K562 (cell line): ENCODE measurements at regions not wholly inside any gene's neighbourhood (a gene's known extent, or its start where the extent isn't known, plus 50 kb on each side); places are given as distances from the start of the nearest gene placed in this dataset.

Experiments used
- ATAC-seq: fragments of 200-7000 bp; cut with Tn5 transposase; 3 replicates; pipeline ENCODE4 v1.9.1; 2020; ENCODE audit warnings: moderate library complexity
- BruUV-seq: library from RNA; stranded (reverse); fragments of 400-500 nt; replicated peaks from 2 replicates; lab custom pipeline; 2021; lab: Mats Ljungman, UMichigan
- CTCF ChIA-PET: fragments of 300-600 bp; formaldehyde crosslinking; extraction: SDS; loops from one replicate; lab custom pipeline; 2021; ENCODE audit warnings: low intra/inter-chr PET ratio; lab: Yijun Ruan, JAX
- POLR2A ChIA-PET: fragments of 300-600, 350-650 bp; sonication (Branson Sonifier 250); formaldehyde crosslinking; extraction: SDS; loops from one replicate; lab custom pipeline; 2021; ENCODE audit warnings: antibody characterized with exemption, inconsistent platforms; lab: Yijun Ruan, JAX
- DNase-seq, 4 experiments: peaks; one replicate each; pipeline versions ENCODE4 v3.0.0 to v3.0.0-alpha.2; 2011 to 2018; ENCODE audit warnings: low spot score in 3 of 4, mixed read lengths in 3 of 4; ENCODE audit errors: extremely low read depth in 1 of 4
- FAIRE-seq: peaks from 2 replicates; lab custom pipeline; 2011; peaks lifted over from hg19 to GRCh38; lab: Jason Lieb, UNC
- H2AFZ ChIP-seq: 2 replicates; pipeline ENCODE4 v1.6.0; 2011; ENCODE audit warnings: low read depth, low read length, control low read depth, inconsistent platforms
- H3K27ac ChIP-seq: fragments of 200-600 bp; 3 replicates; pipeline ENCODE4 v1.8.0; 2011; ENCODE audit warnings: low read depth, mild to moderate bottlenecking, control low read depth, inconsistent platforms, low read length, moderate library complexity, mixed read lengths; ENCODE audit errors: extremely low read depth
- H3K27me3 ChIP-seq, 2 experiments: fragments of 300-600 bp in 1 of 2; 2 replicates in 1 of 2; 3 replicates in 1 of 2; pipeline versions ENCODE4 v1.6.0 to v1.8.0; 2011; ENCODE audit warnings: inconsistent platforms in 2 of 2, low read length in 2 of 2, mild to moderate bottlenecking in 1 of 2, mixed read lengths in 1 of 2, moderate library complexity in 1 of 2; ENCODE audit not compliant: control insufficient read depth in 2 of 2, insufficient read depth in 2 of 2
- H3K36me3 ChIP-seq: fragments of 300-600 bp; 3 replicates; pipeline ENCODE4 v1.8.0; 2011; ENCODE audit warnings: mild to moderate bottlenecking, low read length, inconsistent platforms; ENCODE audit not compliant: control insufficient read depth, insufficient read depth
- H3K4me1 ChIP-seq, 2 experiments: fragments of 200-600 bp in 1 of 2; replicated peaks in 1 of 2; 2 replicates in 1 of 2; 3 replicates in 1 of 2; pipeline versions ENCODE4 v1.5.1 to v1.8.0; 2011; ENCODE audit warnings: inconsistent platforms in 2 of 2, low read length in 2 of 2, mild to moderate bottlenecking in 1 of 2, mixed read lengths in 1 of 2, moderate library complexity in 1 of 2; ENCODE audit not compliant: control insufficient read depth in 2 of 2, insufficient read depth in 2 of 2
- H3K4me2 ChIP-seq: 2 replicates; pipeline ENCODE4 v1.6.1; 2011; ENCODE audit warnings: low read length, control low read depth, inconsistent platforms, mixed read lengths; ENCODE audit not compliant: insufficient read depth
- H3K4me3 ChIP-seq: fragments of 200-600 bp; sonication (generic), shearing (Covaris generic); 2 replicates; pipeline ENCODE4 v1.5.1; 2016; ENCODE audit warnings: control low read depth, inconsistent platforms
- H3K79me2 ChIP-seq: fragments of 200-600 bp; 3 replicates; pipeline ENCODE4 v1.8.0; 2011; ENCODE audit warnings: low read length, inconsistent platforms; ENCODE audit not compliant: control insufficient read depth, insufficient read depth
- H3K9ac ChIP-seq, 2 experiments: 2 replicates each; pipeline versions ENCODE4 v1.6.0 to v1.6.1; 2011; ENCODE audit warnings: low read depth in 2 of 2, low read length in 2 of 2, control low read depth in 1 of 2, inconsistent platforms in 1 of 2, mild to moderate bottlenecking in 1 of 2, mixed read lengths in 1 of 2; ENCODE audit not compliant: insufficient read depth in 1 of 2
- H3K9me1 ChIP-seq: one replicate; pipeline ENCODE4 v1.6.0; 2011; ENCODE audit warnings: inconsistent platforms, mild to moderate bottlenecking, low read length, moderate library complexity; ENCODE audit not compliant: control insufficient read depth, insufficient read depth
- H3K9me3 ChIP-seq: replicated peaks from 2 replicates; pipeline ENCODE4 v1.5.1; 2011; ENCODE audit warnings: low read depth, low read length, inconsistent platforms; ENCODE audit not compliant: control insufficient read depth, insufficient read depth
- H4K20me1 ChIP-seq: replicated peaks from 2 replicates; pipeline ENCODE4 v1.6.1; 2011; ENCODE audit warnings: low read length, inconsistent platforms, mixed read lengths; ENCODE audit not compliant: control insufficient read depth, insufficient read depth
- C11orf30 ChIP-seq: fragments of 450-650 bp; IDR thresholded peaks from 2 replicates; pipeline ENCODE4 v1.6.1; 2016; ENCODE audit warnings: low read depth, mild to moderate bottlenecking
- CBX2 ChIP-seq: fragments of 200-600 bp; sonication (generic); IDR thresholded peaks from one replicate; pipeline ENCODE4 v1.6.1; 2012; ENCODE audit warnings: mild to moderate bottlenecking, low read length, inconsistent platforms; ENCODE audit not compliant: insufficient read depth, poor library complexity, severe bottlenecking
- E2F3 ChIP-seq: fragments of 250-450 bp; sonication (Bioruptor Pico); IDR thresholded peaks from 2 replicates; pipeline ENCODE4 v1.4.0; 2020; ENCODE audit warnings: mild to moderate bottlenecking
- FOSL1 ChIP-seq: fragments of 200-800 bp; sonication (Bioruptor generic); conservative IDR thresholded peaks from 2 replicates; pipeline ENCODE4 v1.6.1; 2016; ENCODE audit warnings: missing genetic modification characterization, missing compliant biosample characterization
- HMG20B ChIP-seq: fragments of 250-450 bp; sonication (Bioruptor Pico); IDR thresholded peaks from 2 replicates; pipeline ENCODE4 v1.5.0; 2021; ENCODE audit warnings: mild to moderate bottlenecking
- KHSRP ChIP-seq: fragments of 450-650 bp; IDR thresholded peaks from 2 replicates; pipeline ENCODE4 v1.6.1; 2017
- NEUROD1 ChIP-seq: fragments of 150-350 bp; IDR thresholded peaks from 2 replicates; pipeline ENCODE4 v1.6.1; 2014; ENCODE audit warnings: borderline replicate concordance, low read length, low read depth; ENCODE audit not compliant: partially characterized antibody
- PRDM10 ChIP-seq: fragments of 450-650 bp; IDR thresholded peaks from 2 replicates; pipeline ENCODE4 v1.6.1; 2018; ENCODE audit not compliant: partially characterized antibody
- U2AF2 ChIP-seq: fragments of 200-400 bp; formaldehyde crosslinking; optimal IDR thresholded peaks from 2 replicates; pipeline ENCODE3; 2017; ENCODE audit warnings: low read depth, mild to moderate bottlenecking, low read length
- ZNF174 ChIP-seq: fragments of 250-450 bp; sonication (Bioruptor Pico); IDR thresholded peaks from 2 replicates; pipeline ENCODE4 v1.4.0; 2020; ENCODE audit warnings: mild to moderate bottlenecking
- ZNF197 ChIP-seq: fragments of 200-800 bp; sonication (Bioruptor generic); IDR thresholded peaks from 2 replicates; pipeline ENCODE4 v1.6.1; 2016; ENCODE audit warnings: low read depth, missing genetic modification characterization, missing compliant biosample characterization
- ZNF695 ChIP-seq: fragments of 450-650 bp; formaldehyde crosslinking; IDR thresholded peaks from 2 replicates; pipeline ENCODE4 v1.4.0; 2020; ENCODE audit warnings: mild to moderate bottlenecking, moderate library complexity
- WGBS: fragments of 100-300 bp; shearing (Covaris generic); methylation state at CpG from one replicate; pipeline ENCODE4 v1.1.6; 2016; ENCODE audit warnings: low coverage, mixed read lengths; ENCODE audit not compliant: insufficient coverage; ENCODE audit errors: missing lambda C conversion rate; 5-methylcytosine and 5-hydroxymethylcytosine counted together
- in situ Hi-C: fragments of 300-500 bp; cut with MboI; formaldehyde crosslinking; loops from 4 replicates; pipeline ENCODE4 v1.15.0; 2018; ENCODE audit warnings: inconsistent platforms, mixed read lengths
- intact Hi-C: fragments of 100-400 bp; cut with micrococcal nuclease; formaldehyde crosslinking; loops from 2 replicates; pipeline ENCODE4 v1.14.2; 2022

- no peak for ATAC-seq
- ChIA-PET CTCF (no interaction called here), POLR2A (no interaction called here)
- Histone ChIP-seq H2AFZ (no peak overlapping the region), H3K27me3 (no peaks in the 10 kb centered on the region; a peak in 1 of 5 replicates), H4K20me1 (no peaks in the 10 kb centered on the region; the same call in 1 of the 2 replicates), H3K79me2 (no peaks in the 10 kb centered on the region), H3K36me3 (no peaks in the 10 kb centered on the region), H3K9me1 (no peaks in the 10 kb centered on the region), H3K9me3 (no peaks in the 10 kb centered on the region), H3K4me1 (no peaks in the 10 kb centered on the region), H3K4me2 (no peak overlapping the region), H3K9ac (no peak overlapping the region), H3K27ac (no peak overlapping the region), H3K4me3 (no peak overlapping the region)
- WGBS: 3% methylated on average over 7 of the region's 7 CpGs
- no TSS peak for BruUV-seq
- TF ChIP-seq CBX2 (no peak), ZNF197 (CRISPR knock-in tag) (no peak)
- DNase-seq: no peak
- intact Hi-C loops: no loop called here
- in situ Hi-C loops: loop anchor here (10.0 kb wide), 1 partner anchor 1159 kb away; the partner anchor contains the start of gene IGFBP3
- no peak for FAIRE-seq
These were observed 498.2 kb downstream of the TNS3 start for GRCh38 chr7:47083476-47084250.

DNA sequence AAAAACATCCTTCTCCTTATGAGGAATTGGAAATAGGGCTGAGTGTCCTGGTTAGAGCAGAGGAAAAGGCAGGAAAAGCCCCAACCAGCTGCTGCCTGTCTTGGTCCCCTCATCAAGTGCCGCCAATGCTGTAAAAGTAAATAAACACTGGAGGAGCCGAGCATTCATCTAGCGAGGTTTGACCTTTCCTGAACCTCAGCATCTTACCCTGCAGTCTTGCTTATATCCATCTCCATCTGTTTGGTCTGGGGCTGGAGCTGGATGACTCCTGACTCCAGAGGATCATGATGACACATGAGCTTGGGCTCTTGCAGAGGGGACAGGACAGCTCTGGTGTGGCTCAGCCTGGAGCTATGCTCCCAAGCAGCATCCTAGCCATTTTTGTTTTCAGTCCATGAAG, 501.1 kb downstream of the TNS3 start:
- in situ Hi-C loops: loop anchor here (10.0 kb wide), 1 partner anchor 1156 kb away; the partner anchor contains the start of gene IGFBP3
- CTCF ChIA-PET: interaction anchor here (1.0 kb wide), 1 partner anchor 13 kb away, joined by 3 read pairs; no protein-coding TSS in a partner anchor
- 3% methylated on average over 3 of the region's 3 CpGs for WGBS
- TF ChIP-seq PRDM10 (no peak), ZNF174 (CRISPR knock-in tag) (no peak), U2AF2 (no peak), HMG20B (no peak), NEUROD1 (no peak), KHSRP (no peak), ZNF695 (CRISPR knock-in tag) (no peak), C11orf30 (no peak), FOSL1 (tag) (no peak), E2F3 (CRISPR knock-in tag) (no peak)

More for the DNA sequence above, 501.1 kb downstream of the TNS3 start:
- POLR2A ChIA-PET: no interaction called here
- no peak for DNase-seq
- intact Hi-C loops: no loop called here
- no peak overlapping the region for H2AFZ ChIP-seq
- no peaks in the 10 kb centered on the region for H3K9me3 ChIP-seq
- no peak overlapping the region for H3K27ac ChIP-seq
- no peaks in the 10 kb centered on the region; a peak in 1 of 5 replicates for H3K27me3 ChIP-seq
- FAIRE-seq: no peak
- no peaks in the 10 kb centered on the region for H3K36me3 ChIP-seq
- no peak overlapping the region for H3K9ac ChIP-seq
- no peak overlapping the region for H3K4me2 ChIP-seq
- H3K4me1 ChIP-seq: no peaks in the 10 kb centered on the region
- H3K4me3 ChIP-seq: no peak overlapping the region
- no peak for ATAC-seq
- no TSS peak for BruUV-seq
- H3K79me2 ChIP-seq: no peaks in the 10 kb centered on the region
- H4K20me1 ChIP-seq: no peaks in the 10 kb centered on the region
- no peaks in the 10 kb centered on the region for H3K9me1 ChIP-seq
